ENCODE measurements at regions not wholly inside any gene's neighbourhood (a gene's known extent, or its start where the extent isn't known, plus 50 kb on each side); places are given as distances from the start of the nearest gene placed in this dataset.

DNA sequence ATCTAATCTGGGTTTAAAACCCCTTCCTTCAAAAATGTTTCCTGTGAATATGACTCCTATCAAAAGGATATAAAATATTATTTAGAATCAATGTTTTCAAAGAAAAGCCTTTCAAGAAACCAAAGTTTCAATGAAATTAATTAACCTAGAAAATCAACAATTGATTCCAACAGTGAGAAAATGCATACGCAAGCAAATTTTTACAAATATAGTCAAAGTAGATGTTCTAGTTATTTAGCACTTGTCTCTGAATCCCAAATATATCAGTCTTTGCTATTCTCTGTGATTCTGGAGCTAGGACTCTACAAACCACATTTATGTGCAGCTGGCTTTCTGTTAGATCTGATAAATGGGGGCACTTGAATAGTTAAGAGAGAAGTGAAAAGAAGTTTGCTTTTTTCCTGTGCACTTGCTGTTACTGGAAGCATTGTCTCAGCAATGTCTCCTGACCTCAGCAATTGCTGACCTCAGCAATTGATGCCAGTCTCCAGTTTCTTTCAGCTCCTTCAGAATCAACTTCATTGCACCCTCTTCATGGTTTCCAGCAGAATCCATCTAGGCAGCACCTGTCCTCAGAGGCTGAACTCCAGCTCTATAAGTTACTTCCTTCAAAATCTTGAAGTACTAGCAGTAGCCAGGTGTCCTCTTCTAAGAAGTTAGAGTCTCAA lies 879.9 kb upstream of the LRRN3 start:
- TF ChIP-seq, protein P1, sequence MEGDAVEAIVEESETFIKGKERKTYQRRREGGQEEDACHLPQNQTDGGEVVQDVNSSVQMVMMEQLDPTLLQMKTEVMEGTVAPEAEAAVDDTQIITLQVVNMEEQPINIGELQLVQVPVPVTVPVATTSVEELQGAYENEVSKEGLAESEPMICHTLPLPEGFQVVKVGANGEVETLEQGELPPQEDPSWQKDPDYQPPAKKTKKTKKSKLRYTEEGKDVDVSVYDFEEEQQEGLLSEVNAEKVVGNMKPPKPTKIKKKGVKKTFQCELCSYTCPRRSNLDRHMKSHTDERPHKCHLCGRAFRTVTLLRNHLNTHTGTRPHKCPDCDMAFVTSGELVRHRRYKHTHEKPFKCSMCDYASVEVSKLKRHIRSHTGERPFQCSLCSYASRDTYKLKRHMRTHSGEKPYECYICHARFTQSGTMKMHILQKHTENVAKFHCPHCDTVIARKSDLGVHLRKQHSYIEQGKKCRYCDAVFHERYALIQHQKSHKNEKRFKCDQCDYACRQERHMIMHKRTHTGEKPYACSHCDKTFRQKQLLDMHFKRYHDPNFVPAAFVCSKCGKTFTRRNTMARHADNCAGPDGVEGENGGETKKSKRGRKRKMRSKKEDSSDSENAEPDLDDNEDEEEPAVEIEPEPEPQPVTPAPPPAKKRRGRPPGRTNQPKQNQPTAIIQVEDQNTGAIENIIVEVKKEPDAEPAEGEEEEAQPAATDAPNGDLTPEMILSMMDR (IDR thresholded peaks at IDR 0.05; ENCODE audit: insufficient read depth, low read length, severe bottlenecking) = no peak
- FAIRE-seq (no peak), DNase-seq (ENCODE audit: low read depth) (no peak)
- H3K27me3 ChIP-seq (ENCODE audit: control insufficient read depth, insufficient read depth, low read length) = no peaks in the 10 kb centered on the region
- no peaks in the 10 kb centered on the region for H3K36me3 ChIP-seq (ENCODE audit: control insufficient read depth, insufficient read depth, low read length)
- H3K4me3 ChIP-seq (ENCODE audit: low read depth, low read length) = no peak overlapping the region

DNA sequence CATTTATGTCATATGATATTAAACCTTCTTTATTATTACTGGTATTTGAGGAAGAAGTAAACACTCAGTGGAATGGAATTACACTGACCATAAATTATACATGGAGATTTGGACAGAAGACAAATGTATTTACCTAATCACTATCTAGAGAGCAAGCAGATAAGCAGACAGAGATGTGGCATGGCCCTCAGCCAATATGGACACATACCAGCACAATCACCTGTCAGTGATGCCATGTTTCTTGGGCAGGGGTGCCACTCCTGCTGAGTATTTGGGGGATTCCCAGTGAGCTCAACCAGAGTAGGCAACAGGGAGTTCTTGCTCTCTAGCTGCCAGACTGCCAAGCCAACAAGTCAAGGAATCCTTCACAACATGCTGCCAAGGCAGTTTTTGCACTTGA lies 866.3 kb upstream of the LRRN3 start:
- no peaks in the 10 kb centered on the region for H3K36me3 ChIP-seq (ENCODE audit: control insufficient read depth, insufficient read depth, low read length)
- FAIRE-seq = no peak
- H3K4me3 ChIP-seq (ENCODE audit: low read depth, low read length) = no peak overlapping the region
- H3K27me3 ChIP-seq (ENCODE audit: control insufficient read depth, insufficient read depth, low read length) = no peaks in the 10 kb centered on the region
- TF ChIP-seq, protein P1 (IDR thresholded peaks at IDR 0.05; ENCODE audit: insufficient read depth, low read length, severe bottlenecking) = no peak
- peak; percentile 22 for DNase-seq (ENCODE audit: low read depth)

DNA sequence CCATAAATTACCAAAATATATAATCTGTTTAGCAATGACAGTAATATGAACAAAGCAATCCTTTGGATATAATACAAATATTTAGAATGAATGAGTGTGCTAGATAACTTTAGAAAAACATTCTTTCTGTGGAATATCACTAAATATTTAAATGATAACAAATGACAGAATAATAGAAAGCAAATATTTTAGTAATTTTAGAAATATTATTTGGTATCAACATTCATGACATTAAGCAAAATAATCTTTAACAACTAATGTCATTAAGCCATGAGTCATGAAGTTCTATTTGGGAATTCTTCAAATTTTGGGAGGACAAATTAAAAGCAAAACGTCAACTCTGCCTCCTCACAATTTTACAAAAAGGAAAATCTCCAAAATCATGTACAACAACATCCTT lies 844.8 kb upstream of the LRRN3 start:
- no peak overlapping the region for H3K4me3 ChIP-seq (ENCODE audit: low read depth, low read length)
- no peaks in the 10 kb centered on the region for H3K36me3 ChIP-seq (ENCODE audit: control insufficient read depth, insufficient read depth, low read length)
- no peaks in the 10 kb centered on the region for H3K27me3 ChIP-seq (ENCODE audit: control insufficient read depth, insufficient read depth, low read length)
- TF ChIP-seq, protein P1 (IDR thresholded peaks at IDR 0.05; ENCODE audit: insufficient read depth, low read length, severe bottlenecking) = no peak
- no peak for FAIRE-seq
- DNase-seq (ENCODE audit: low read depth) = no peak

DNA sequence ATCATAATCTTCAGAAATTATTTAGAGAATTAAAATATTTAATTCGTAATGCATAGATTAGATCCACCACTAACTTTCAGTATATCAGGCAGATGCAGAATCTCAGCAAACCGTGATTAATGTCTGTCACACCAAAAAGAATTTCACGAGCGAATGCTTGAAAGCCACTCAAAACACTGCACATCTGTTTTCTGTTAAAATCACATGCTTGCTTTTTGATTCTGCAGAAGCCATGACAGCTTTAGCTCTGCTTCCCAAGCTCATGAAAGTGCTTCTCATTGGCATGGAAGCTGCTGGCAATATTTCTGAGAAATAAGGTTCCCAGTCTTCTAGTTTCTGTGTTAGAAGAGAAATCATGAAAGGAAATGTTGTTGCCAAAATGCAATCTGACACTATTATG lies 837.8 kb upstream of the LRRN3 start:
- FAIRE-seq (no peak), DNase-seq (ENCODE audit: low read depth) (no peak)
- Histone ChIP-seq H3K36me3 (ENCODE audit: control insufficient read depth, insufficient read depth, low read length) (no peaks in the 10 kb centered on the region), H3K4me3 (ENCODE audit: low read depth, low read length) (no peak overlapping the region), H3K27me3 (ENCODE audit: control insufficient read depth, insufficient read depth, low read length) (no peaks in the 10 kb centered on the region)
- TF ChIP-seq, protein P1 (IDR thresholded peaks at IDR 0.05; ENCODE audit: insufficient read depth, low read length, severe bottlenecking) = no peak

DNA sequence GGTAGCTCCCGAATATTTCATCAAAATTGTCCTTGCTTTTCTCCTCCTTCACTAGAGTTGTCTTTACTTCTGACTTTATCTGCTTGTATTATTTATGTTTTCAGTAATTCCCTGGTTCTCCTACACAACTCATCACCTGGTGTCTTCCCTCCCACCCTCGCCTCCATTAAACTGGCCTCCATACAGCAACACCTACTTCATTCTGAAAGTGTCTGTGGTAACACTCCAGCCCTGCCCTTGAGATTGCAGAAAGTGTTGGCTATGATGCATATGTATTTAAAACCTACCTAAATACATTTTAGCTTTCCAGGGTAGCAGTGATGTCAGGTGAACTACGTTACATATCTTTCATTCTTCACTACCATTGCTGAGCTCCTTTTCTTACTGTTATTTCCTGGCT lies 833.3 kb upstream of the LRRN3 start:
- DNase-seq (ENCODE audit: low read depth) (no peak), FAIRE-seq (no peak)
- Histone ChIP-seq H3K36me3 (ENCODE audit: control insufficient read depth, insufficient read depth, low read length) (no peaks in the 10 kb centered on the region), H3K27me3 (ENCODE audit: control insufficient read depth, insufficient read depth, low read length) (no peaks in the 10 kb centered on the region), H3K4me3 (ENCODE audit: low read depth, low read length) (no peak overlapping the region)
- TF ChIP-seq, protein P1 (IDR thresholded peaks at IDR 0.05; ENCODE audit: insufficient read depth, low read length, severe bottlenecking) = no peak

DNA sequence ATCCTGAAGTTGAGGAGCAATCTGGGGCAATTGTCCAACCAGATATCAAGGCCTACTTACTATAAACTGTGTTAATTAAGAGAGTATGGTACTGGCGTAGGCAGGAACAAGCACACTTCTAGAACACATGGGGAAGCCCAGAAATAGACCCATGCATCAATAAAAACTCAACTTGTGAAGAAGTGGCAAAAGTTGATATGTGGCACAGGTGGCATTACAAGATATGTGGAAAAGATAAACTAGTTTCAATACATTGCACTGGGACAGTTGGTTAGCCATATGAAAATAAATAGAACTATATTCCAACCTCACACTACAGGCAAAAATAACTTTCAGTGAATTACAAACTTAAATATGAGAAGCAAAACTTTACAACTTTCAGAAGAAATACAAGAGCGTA lies 828.7 kb upstream of the LRRN3 start:
- Histone ChIP-seq H3K27me3 (ENCODE audit: control insufficient read depth, insufficient read depth, low read length) (no peaks in the 10 kb centered on the region), H3K36me3 (ENCODE audit: control insufficient read depth, insufficient read depth, low read length) (no peaks in the 10 kb centered on the region), H3K4me3 (ENCODE audit: low read depth, low read length) (no peak overlapping the region)
- TF ChIP-seq, protein P1 (IDR thresholded peaks at IDR 0.05; ENCODE audit: insufficient read depth, low read length, severe bottlenecking) = no peak
- FAIRE-seq (no peak), DNase-seq (ENCODE audit: low read depth) (no peak)

Measured in bronchial epithelial cell (primary cell).